Keratinocyte (primary cell): ENCODE measurements at regions not wholly inside any gene's neighbourhood (a gene's known extent, or its start where the extent isn't known, plus 50 kb on each side); places are given as distances from the start of the nearest gene placed in this dataset.

Experiments
- DNase-seq: peaks from one replicate; pipeline ENCODE4 v3.0.0-alpha.2; 2011; ENCODE audit warnings: low read depth, missing footprints, low spot score
- FAIRE-seq: peaks from 2 replicates; lab custom pipeline; 2011; peaks lifted over from hg19 to GRCh38; lab: Jason Lieb, UNC
- H2AFZ ChIP-seq: 2 replicates; pipeline ENCODE4 v1.6.0; 2012; ENCODE audit warnings: low read length, control low read depth, inconsistent platforms; ENCODE audit not compliant: control insufficient read depth
- H3K27ac ChIP-seq: 2 replicates; pipeline ENCODE4 v1.5.1; 2011; ENCODE audit warnings: low read length; ENCODE audit not compliant: control insufficient read depth, insufficient read depth
- H3K27me3 ChIP-seq: 3 replicates; pipeline ENCODE4 v1.6.0; 2011; ENCODE audit warnings: low read length; ENCODE audit not compliant: control insufficient read depth, insufficient read depth; ENCODE audit errors: extremely low read depth
- H3K36me3 ChIP-seq, 2 experiments: 2 replicates in 1 of 2; 3 replicates in 1 of 2; pipeline ENCODE4 v1.5.1; 2011; ENCODE audit warnings: low read length in 2 of 2, mild to moderate bottlenecking in 1 of 2; ENCODE audit not compliant: control insufficient read depth in 2 of 2, insufficient read depth in 2 of 2; ENCODE audit errors: extremely low read depth in 1 of 2
- H3K4me1 ChIP-seq: 3 replicates; pipeline ENCODE4 v1.5.1; 2011; ENCODE audit warnings: low read length; ENCODE audit not compliant: control insufficient read depth, insufficient read depth; ENCODE audit errors: extremely low read depth
- H3K4me2 ChIP-seq: 3 replicates; pipeline ENCODE4 v1.6.0; 2011; ENCODE audit warnings: low read depth, low read length; ENCODE audit not compliant: control insufficient read depth, insufficient read depth; ENCODE audit errors: extremely low read depth
- H3K4me3 ChIP-seq, 3 experiments: fragments of 200-600 bp in 1 of 3; sonication (generic) in 1 of 3; 2 replicates in 2 of 3; 3 replicates in 1 of 3; pipeline ENCODE4 v1.5.1; 2011 to 2016; ENCODE audit warnings: low read length in 3 of 3, mild to moderate bottlenecking in 3 of 3, control low read depth in 2 of 3, inconsistent platforms in 1 of 3, low read depth in 1 of 3, mixed read lengths in 1 of 3, mixed run types in 1 of 3, moderate library complexity in 1 of 3; ENCODE audit not compliant: control insufficient read depth in 2 of 3, insufficient read depth in 2 of 3; ENCODE audit errors: extremely low read depth in 1 of 3
- H3K79me2 ChIP-seq: 2 replicates; pipeline ENCODE4 v1.6.0; 2012; ENCODE audit warnings: low read length; ENCODE audit not compliant: control insufficient read depth, insufficient read depth
- H3K9ac ChIP-seq: 3 replicates; pipeline ENCODE4 v1.6.0; 2011; ENCODE audit warnings: low read length; ENCODE audit not compliant: control insufficient read depth, insufficient read depth; ENCODE audit errors: extremely low read depth
- H3K9me1 ChIP-seq: 3 replicates; pipeline ENCODE4 v1.6.0; 2011; ENCODE audit warnings: low read length; ENCODE audit not compliant: control insufficient read depth, insufficient read depth; ENCODE audit errors: extremely low read depth
- H3K9me3 ChIP-seq: 2 replicates; pipeline ENCODE4 v1.5.1; 2012; ENCODE audit warnings: low read depth, low read length; ENCODE audit not compliant: control insufficient read depth
- H4K20me1 ChIP-seq: 3 replicates; pipeline ENCODE4 v1.6.0; 2011; ENCODE audit warnings: low read length; ENCODE audit not compliant: control insufficient read depth, insufficient read depth; ENCODE audit errors: extremely low read depth
- CTCF ChIP-seq, 3 experiments: IDR thresholded peaks in 1 of 3; conservative IDR thresholded peaks in 1 of 3; optimal IDR thresholded peaks in 1 of 3; 2 replicates in 2 of 3; 3 replicates in 1 of 3; pipeline versions ENCODE3 to v1.5.1; 2011; ENCODE audit warnings: low read length in 3 of 3, mild to moderate bottlenecking in 3 of 3, moderate library complexity in 2 of 3, control low read depth in 1 of 3, inconsistent platforms in 1 of 3; ENCODE audit not compliant: insufficient read depth in 2 of 3; ENCODE audit errors: extremely low read depth in 1 of 3
- EZH2 ChIP-seq: IDR thresholded peaks from one replicate; pipeline ENCODE4 v1.6.1; 2012; ENCODE audit warnings: inconsistent platforms, mild to moderate bottlenecking, low read length, moderate library complexity
- dilution Hi-C: fragments of 300-500 bp; cut with MboI; formaldehyde crosslinking; loops from one replicate; pipeline ENCODE4 v1.7.0; 2020; ENCODE audit warnings: low sequenced_read_pairs; ENCODE audit not compliant: extremely low pct_ligation_motif_present

- dilution Hi-C loops: no loop called here
- Histone ChIP-seq H3K4me3 (no peak overlapping the region), H3K9ac (no peak overlapping the region), H3K27ac (no peak overlapping the region), H3K4me1 (no peaks in the 10 kb centered on the region), H3K4me2 (no peak overlapping the region), H3K79me2 (no peaks in the 10 kb centered on the region), H2AFZ (no peak overlapping the region), H3K27me3 (no peaks in the 10 kb centered on the region), H3K9me3 (no peaks in the 10 kb centered on the region), H4K20me1 (no peaks in the 10 kb centered on the region), H3K9me1 (no peaks in the 10 kb centered on the region), H3K36me3 (no peaks in the 10 kb centered on the region)
- DNase-seq (no peak), FAIRE-seq (no peak)
- no peak for TF ChIP-seq CTCF (optimal IDR thresholded peaks at IDR 0.05 in 1 of 3, IDR thresholded peaks at IDR 0.05 in 1 of 3, conservative IDR thresholded peaks at IDR 0.05 in 1 of 3; ENCODE audit: extremely low read depth in 1 of 3, insufficient read depth in 2 of 3, low read length in 3 of 3)
- no peak for TF ChIP-seq EZH2
Measured at GRCh38 chr12:13537623-13538022, 341.1 kb downstream of the EMP1 start.

GRCh38 chr12:13536219-13536910 is 339.8 kb downstream of the EMP1 start:
- Histone ChIP-seq H3K9ac (no peak overlapping the region), H3K4me1 (no peaks in the 10 kb centered on the region), H3K79me2 (no peaks in the 10 kb centered on the region), H3K27me3 (no peaks in the 10 kb centered on the region), H3K4me3 (no peak overlapping the region), H3K36me3 (no peaks in the 10 kb centered on the region), H2AFZ (no peak overlapping the region), H4K20me1 (no peaks in the 10 kb centered on the region), H3K9me3 (no peaks in the 10 kb centered on the region), H3K9me1 (no peaks in the 10 kb centered on the region), H3K4me2 (no peak overlapping the region), H3K27ac (no peak overlapping the region)
- DNase-seq (no peak), FAIRE-seq (no peak)
- no peak for TF ChIP-seq EZH2
- dilution Hi-C loops: no loop called here
